Neutrophil (primary cell): ENCODE measurements at regions not wholly inside any gene's neighbourhood (a gene's known extent, or its start where the extent isn't known, plus 50 kb on each side); places are given as distances from the start of the nearest gene placed in this dataset.

Experiments used
- H3K27ac ChIP-seq: fragments of 200-600 bp; sonication (generic); 2 replicates; pipeline ENCODE4 v1.5.1; 2016; ENCODE audit warnings: mild to moderate bottlenecking, moderate library complexity
- H3K27me3 ChIP-seq: fragments of 200-600 bp; sonication (generic); 2 replicates; pipeline ENCODE4 v1.6.0; 2016; ENCODE audit warnings: mild to moderate bottlenecking
- H3K36me3 ChIP-seq: fragments of 200-600 bp; sonication (generic); 2 replicates; pipeline ENCODE4 v1.5.1; 2017
- H3K4me1 ChIP-seq, 2 experiments: fragments of 200-600 bp in 1 of 2; sonication (generic) in 1 of 2; 1 replicate in 1 of 2; 2 replicates in 1 of 2; pipeline versions ENCODE4 v1.5.1 to v1.6.1; 2013 to 2016; ENCODE audit warnings: low read depth in 1 of 2, low read length in 1 of 2, mild to moderate bottlenecking in 1 of 2, moderate library complexity in 1 of 2; ENCODE audit not compliant: control insufficient read depth in 1 of 2, insufficient read depth in 1 of 2
- H3K4me3 ChIP-seq, 2 experiments: fragments of 200-600 bp in 1 of 2; sonication (generic) in 1 of 2; 1 replicate in 1 of 2; 2 replicates in 1 of 2; pipeline ENCODE4 v1.5.1; 2013 to 2016; ENCODE audit warnings: low read depth in 1 of 2, low read length in 1 of 2, mild to moderate bottlenecking in 1 of 2, moderate library complexity in 1 of 2
- H3K9me3 ChIP-seq: fragments of 200-600 bp; sonication (generic); 2 replicates; pipeline ENCODE4 v1.5.1; 2016
- TF ChIP-seq, protein P1 (sequence below): fragments of 200-600 bp; sonication (generic); IDR thresholded peaks from 2 replicates; pipeline ENCODE4 v1.5.1; 2016; ENCODE audit warnings: antibody characterized with exemption

- TF ChIP-seq, protein P1, sequence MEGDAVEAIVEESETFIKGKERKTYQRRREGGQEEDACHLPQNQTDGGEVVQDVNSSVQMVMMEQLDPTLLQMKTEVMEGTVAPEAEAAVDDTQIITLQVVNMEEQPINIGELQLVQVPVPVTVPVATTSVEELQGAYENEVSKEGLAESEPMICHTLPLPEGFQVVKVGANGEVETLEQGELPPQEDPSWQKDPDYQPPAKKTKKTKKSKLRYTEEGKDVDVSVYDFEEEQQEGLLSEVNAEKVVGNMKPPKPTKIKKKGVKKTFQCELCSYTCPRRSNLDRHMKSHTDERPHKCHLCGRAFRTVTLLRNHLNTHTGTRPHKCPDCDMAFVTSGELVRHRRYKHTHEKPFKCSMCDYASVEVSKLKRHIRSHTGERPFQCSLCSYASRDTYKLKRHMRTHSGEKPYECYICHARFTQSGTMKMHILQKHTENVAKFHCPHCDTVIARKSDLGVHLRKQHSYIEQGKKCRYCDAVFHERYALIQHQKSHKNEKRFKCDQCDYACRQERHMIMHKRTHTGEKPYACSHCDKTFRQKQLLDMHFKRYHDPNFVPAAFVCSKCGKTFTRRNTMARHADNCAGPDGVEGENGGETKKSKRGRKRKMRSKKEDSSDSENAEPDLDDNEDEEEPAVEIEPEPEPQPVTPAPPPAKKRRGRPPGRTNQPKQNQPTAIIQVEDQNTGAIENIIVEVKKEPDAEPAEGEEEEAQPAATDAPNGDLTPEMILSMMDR, result no peak
- Histone ChIP-seq H3K27me3 (no peaks in the 10 kb centered on the region), H3K27ac (no peak overlapping the region)
These were observed 1330.8 kb upstream of the MIR17HG start for GRCh38 chr13:90016688-90017087.

GRCh38 chr13:90020536-90021070, 1326.9 kb upstream of the MIR17HG start:
- Histone ChIP-seq H3K36me3 (no peaks in the 10 kb centered on the region), H3K27ac (no peak overlapping the region), H3K9me3 (no peaks in the 10 kb centered on the region), H3K27me3 (no peaks in the 10 kb centered on the region), H3K4me3 (no peak overlapping the region), H3K4me1 (no peaks in the 10 kb centered on the region)
- TF ChIP-seq, protein P1, result no peak

More at GRCh38 chr13:90016688-90017087, 1330.8 kb upstream of the MIR17HG start:
- Histone ChIP-seq H3K9me3 (no peaks in the 10 kb centered on the region), H3K36me3 (no peaks in the 10 kb centered on the region), H3K4me3 (no peak overlapping the region), H3K4me1 (no peaks in the 10 kb centered on the region)

- Histone ChIP-seq H3K36me3 (no peaks in the 10 kb centered on the region), H3K4me3 (no peak overlapping the region), H3K27me3 (no peaks in the 10 kb centered on the region), H3K4me1 (no peaks in the 10 kb centered on the region), H3K27ac (no peak overlapping the region), H3K9me3 (no peaks in the 10 kb centered on the region)
- TF ChIP-seq, protein P1, result no peak
These were observed 1320.1 kb upstream of the MIR17HG start for GRCh38 chr13:90027409-90027808.

GRCh38 chr13:90032313-90032712, 1315.2 kb upstream of the MIR17HG start:
- Histone ChIP-seq H3K4me1 (no peaks in the 10 kb centered on the region), H3K27me3 (no peaks in the 10 kb centered on the region), H3K4me3 (no peak overlapping the region), H3K36me3 (no peaks in the 10 kb centered on the region), H3K27ac (no peak overlapping the region), H3K9me3 (no peaks in the 10 kb centered on the region)
- TF ChIP-seq, protein P1, result no peak

- H3K27ac ChIP-seq, result no peak overlapping the region
- no peaks in the 10 kb centered on the region for H3K9me3 ChIP-seq
- H3K4me3 ChIP-seq, result no peak overlapping the region
- TF ChIP-seq, protein P1, result no peak
- no peaks in the 10 kb centered on the region for H3K27me3 ChIP-seq
- no peaks in the 10 kb centered on the region for H3K36me3 ChIP-seq
- H3K4me1 ChIP-seq, result no peaks in the 10 kb centered on the region
These were observed 1314.5 kb upstream of the MIR17HG start for GRCh38 chr13:90032841-90033493.
